Lung (tissue), 11 donors: ENCODE measurements at regions not wholly inside any gene's neighbourhood (a gene's known extent, or its start where the extent isn't known, plus 50 kb on each side); places are given as distances from the start of the nearest gene placed in this dataset.

ENCODE experiments used
- ATAC-seq: fragments of 200-7000 bp; cut with Tn5 transposase; one replicate; pipeline ENCODE4 v1.9.1; 2020; ENCODE audit warnings: moderate number of reproducible peaks; ENCODE audit not compliant: insufficient read depth, low FRiP score
- DNase-seq, 3 donors: peaks; one replicate each; pipeline ENCODE4 v3.0.0-alpha.2; 2013 to 2017
- H3K27ac ChIP-seq, 2 donors: one replicate each; pipeline ENCODE4 v1.5.1; 2013; ENCODE audit warnings: mild to moderate bottlenecking in 2 of 2, moderate library complexity in 2 of 2, control low read depth in 1 of 2, inconsistent platforms in 1 of 2, low read depth in 1 of 2, low read length in 1 of 2
- H3K27me3 ChIP-seq, 3 donors: one replicate each; pipeline ENCODE4 v1.5.1; 2013; ENCODE audit warnings: low read length in 2 of 3; ENCODE audit not compliant: control insufficient read depth in 3 of 3, insufficient read depth in 3 of 3
- H3K36me3 ChIP-seq, 4 donors: one replicate each; pipeline ENCODE4 v1.5.1; 2013; ENCODE audit warnings: low read length in 4 of 4, mild to moderate bottlenecking in 1 of 4, moderate library complexity in 1 of 4; ENCODE audit not compliant: control insufficient read depth in 4 of 4, insufficient read depth in 4 of 4
- H3K4me1 ChIP-seq, 5 donors: one replicate each; pipeline ENCODE4 v1.5.1; 2013; ENCODE audit warnings: low read length in 5 of 5, mild to moderate bottlenecking in 2 of 5, moderate library complexity in 1 of 5; ENCODE audit not compliant: control insufficient read depth in 5 of 5, insufficient read depth in 5 of 5
- H3K4me3 ChIP-seq: one replicate; pipeline ENCODE4 v1.5.1; 2013; ENCODE audit warnings: mild to moderate bottlenecking, control low read depth, moderate library complexity
- H3K9ac ChIP-seq, 2 donors: one replicate each; pipeline ENCODE4 v1.5.1; 2013; ENCODE audit warnings: low read length in 2 of 2, control low read depth in 1 of 2; ENCODE audit not compliant: insufficient read depth in 1 of 2
- H3K9me3 ChIP-seq, 4 donors: one replicate each; pipeline ENCODE4 v1.5.1; 2013; ENCODE audit warnings: low read length in 3 of 4, mild to moderate bottlenecking in 1 of 4, moderate library complexity in 1 of 4; ENCODE audit not compliant: control insufficient read depth in 4 of 4, insufficient read depth in 3 of 4
- WGBS, 2 donors: extraction: QIAGEN DNeasy Blood & Tissue Kit; methylation state at CpG; one replicate each; pipeline ENCODE4 v1.1.7; 2013; 5-methylcytosine and 5-hydroxymethylcytosine counted together
- TF ChIP-seq, protein P1 (sequence below): IDR thresholded peaks from 2 replicates; pipeline ENCODE4 v1.5.1; 2012; ENCODE audit warnings: mild to moderate bottlenecking; ENCODE audit errors: control extremely low read depth, extremely low read depth
- donor health status: control.
- donor health status: control.
- donor health status: Bipolar disorder and iron deficiency.
- donor health status: healthy.
- donor health status: DM: yes; HTN: yes; CAD: no.

- Histone ChIP-seq H3K9me3 (peaks cover 0 to 23% (median 6%) of the 10 kb centered on the region in 4 donors), H3K27me3 (no peaks in the 10 kb centered on the region)
These were observed 189.7 kb downstream of the ZNF248 start for GRCh38 chr10:37667736-37668135.

DNA sequence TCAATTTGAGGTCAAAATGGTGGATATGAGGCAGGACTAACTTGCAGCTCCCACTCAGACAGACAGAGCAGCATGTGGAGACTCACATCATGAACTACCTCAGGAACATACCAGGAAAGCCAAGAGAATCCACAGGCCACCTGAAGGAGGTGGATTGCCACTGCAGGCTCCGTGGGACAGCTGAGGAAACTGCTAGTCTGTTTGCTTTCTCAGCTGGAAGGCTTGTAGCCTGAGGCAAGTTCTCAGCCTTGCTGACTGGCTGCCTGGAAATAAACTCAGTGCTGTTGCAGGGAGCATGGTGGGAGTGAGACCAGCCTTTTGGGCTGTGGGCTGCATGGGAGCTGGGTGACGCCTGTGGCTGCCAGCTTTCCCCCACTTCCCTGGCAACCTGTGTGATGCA, 202.9 kb downstream of the ZNF248 start:
- TF ChIP-seq, protein P1, sequence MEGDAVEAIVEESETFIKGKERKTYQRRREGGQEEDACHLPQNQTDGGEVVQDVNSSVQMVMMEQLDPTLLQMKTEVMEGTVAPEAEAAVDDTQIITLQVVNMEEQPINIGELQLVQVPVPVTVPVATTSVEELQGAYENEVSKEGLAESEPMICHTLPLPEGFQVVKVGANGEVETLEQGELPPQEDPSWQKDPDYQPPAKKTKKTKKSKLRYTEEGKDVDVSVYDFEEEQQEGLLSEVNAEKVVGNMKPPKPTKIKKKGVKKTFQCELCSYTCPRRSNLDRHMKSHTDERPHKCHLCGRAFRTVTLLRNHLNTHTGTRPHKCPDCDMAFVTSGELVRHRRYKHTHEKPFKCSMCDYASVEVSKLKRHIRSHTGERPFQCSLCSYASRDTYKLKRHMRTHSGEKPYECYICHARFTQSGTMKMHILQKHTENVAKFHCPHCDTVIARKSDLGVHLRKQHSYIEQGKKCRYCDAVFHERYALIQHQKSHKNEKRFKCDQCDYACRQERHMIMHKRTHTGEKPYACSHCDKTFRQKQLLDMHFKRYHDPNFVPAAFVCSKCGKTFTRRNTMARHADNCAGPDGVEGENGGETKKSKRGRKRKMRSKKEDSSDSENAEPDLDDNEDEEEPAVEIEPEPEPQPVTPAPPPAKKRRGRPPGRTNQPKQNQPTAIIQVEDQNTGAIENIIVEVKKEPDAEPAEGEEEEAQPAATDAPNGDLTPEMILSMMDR: no peak
- H3K27ac ChIP-seq: no peak overlapping the region
- no peaks in the 10 kb centered on the region for H3K27me3 ChIP-seq
- no peak for DNase-seq
- H3K36me3 ChIP-seq: no peaks in the 10 kb centered on the region
- ATAC-seq: no peak
- peaks cover 0 to 17% (median 6%) of the 10 kb centered on the region in 4 donors for H3K9me3 ChIP-seq
- no peak overlapping the region for H3K4me3 ChIP-seq
- no peak overlapping the region for H3K9ac ChIP-seq
- no peaks in the 10 kb centered on the region for H3K4me1 ChIP-seq
- 71 to 75% methylated on average over 2 of the region's 2 CpGs for WGBS, 2 donors

More at GRCh38 chr10:37667736-37668135, 189.7 kb downstream of the ZNF248 start:
- Histone ChIP-seq H3K36me3 (no peaks in the 10 kb centered on the region), H3K4me3 (no peak overlapping the region), H3K4me1 (no peaks in the 10 kb centered on the region), H3K27ac (no peak overlapping the region), H3K9ac (no peak overlapping the region)
- ATAC-seq (no peak), DNase-seq (no peak)
- TF ChIP-seq, protein P1: no peak

DNA sequence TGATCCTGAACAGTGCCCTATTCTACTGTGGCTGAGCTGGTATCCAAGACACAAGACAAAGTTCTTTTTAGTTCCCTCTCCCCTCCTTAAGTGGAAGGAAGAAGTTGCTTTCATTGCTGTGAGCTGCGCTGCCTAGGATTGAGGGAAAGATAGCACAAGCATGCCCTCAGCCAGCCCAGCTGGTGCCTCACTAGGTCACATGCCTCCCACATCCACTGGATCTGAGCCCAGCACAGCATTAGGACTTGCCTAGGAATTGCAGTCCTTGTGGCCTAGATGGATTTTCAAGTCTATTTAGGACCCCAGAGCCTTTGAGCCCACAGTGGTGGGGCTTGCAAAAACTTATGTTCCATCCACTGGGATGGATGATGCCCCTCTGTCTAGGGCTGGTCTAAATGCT, 214.2 kb downstream of the ZNF248 start:
- H3K4me1 ChIP-seq: no peaks in the 10 kb centered on the region
- ATAC-seq (no peak), DNase-seq (no peak)
- no peaks in the 10 kb centered on the region for H3K36me3 ChIP-seq
- H3K9ac ChIP-seq: no peak overlapping the region
- no peak overlapping the region for H3K4me3 ChIP-seq
- H3K9me3 ChIP-seq: peaks cover 0 to 16% (median 5%) of the 10 kb centered on the region in 4 donors
- H3K27me3 ChIP-seq: no peaks in the 10 kb centered on the region
- no peak overlapping the region for H3K27ac ChIP-seq
- WGBS, 2 donors: 67 to 72% methylated on average over 1 of the region's 1 CpG
- TF ChIP-seq, protein P1: no peak

DNA sequence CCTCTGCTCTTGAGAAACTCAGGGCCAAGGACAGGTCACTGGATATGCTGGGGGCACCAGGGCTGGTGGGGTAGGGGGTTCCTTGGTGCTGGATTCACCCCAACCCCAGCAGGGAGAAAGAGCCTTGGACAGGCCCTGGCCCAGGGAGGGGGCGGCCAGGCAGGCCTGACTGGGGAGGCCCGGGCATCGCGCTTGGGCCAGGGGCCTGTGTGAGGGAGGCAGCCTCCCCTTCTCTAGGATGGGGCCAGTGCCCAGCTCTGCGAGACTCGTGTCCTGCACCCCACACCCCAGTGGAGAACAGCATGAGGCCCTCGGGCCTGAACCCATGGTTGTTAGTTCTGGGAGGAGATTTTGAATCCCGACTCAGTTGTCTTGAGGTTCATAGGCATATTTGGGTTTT, 217.1 kb downstream of the ZNF248 start:
- Histone ChIP-seq H3K9ac (no peak overlapping the region), H3K4me3 (no peak overlapping the region), H3K27me3 (no peaks in the 10 kb centered on the region), H3K27ac (no peak overlapping the region), H3K36me3 (no peaks in the 10 kb centered on the region), H3K4me1 (no peaks in the 10 kb centered on the region), H3K9me3 (peaks cover 0 to 30% (median 7%) of the 10 kb centered on the region in 4 donors)
- WGBS, 2 donors: 81 to 87% methylated on average over 8 of the region's 8 CpGs
- ATAC-seq: no peak
- DNase-seq: no peak
- TF ChIP-seq, protein P1: no peak
